HG03135 (cell line): ENCODE measurements at regions not wholly inside any gene's neighbourhood (a gene's known extent, or its start where the extent isn't known, plus 50 kb on each side); places are given as distances from the start of the nearest gene placed in this dataset.

Source experiments
- ATAC-seq: cut with Tn5 transposase; IDR thresholded peaks from one replicate; pipeline ENCODE4 v1.9.1; 2021; ENCODE audit warnings: mild to moderate bottlenecking, moderate library complexity; ENCODE audit not compliant: unreplicated experiment

DNA sequence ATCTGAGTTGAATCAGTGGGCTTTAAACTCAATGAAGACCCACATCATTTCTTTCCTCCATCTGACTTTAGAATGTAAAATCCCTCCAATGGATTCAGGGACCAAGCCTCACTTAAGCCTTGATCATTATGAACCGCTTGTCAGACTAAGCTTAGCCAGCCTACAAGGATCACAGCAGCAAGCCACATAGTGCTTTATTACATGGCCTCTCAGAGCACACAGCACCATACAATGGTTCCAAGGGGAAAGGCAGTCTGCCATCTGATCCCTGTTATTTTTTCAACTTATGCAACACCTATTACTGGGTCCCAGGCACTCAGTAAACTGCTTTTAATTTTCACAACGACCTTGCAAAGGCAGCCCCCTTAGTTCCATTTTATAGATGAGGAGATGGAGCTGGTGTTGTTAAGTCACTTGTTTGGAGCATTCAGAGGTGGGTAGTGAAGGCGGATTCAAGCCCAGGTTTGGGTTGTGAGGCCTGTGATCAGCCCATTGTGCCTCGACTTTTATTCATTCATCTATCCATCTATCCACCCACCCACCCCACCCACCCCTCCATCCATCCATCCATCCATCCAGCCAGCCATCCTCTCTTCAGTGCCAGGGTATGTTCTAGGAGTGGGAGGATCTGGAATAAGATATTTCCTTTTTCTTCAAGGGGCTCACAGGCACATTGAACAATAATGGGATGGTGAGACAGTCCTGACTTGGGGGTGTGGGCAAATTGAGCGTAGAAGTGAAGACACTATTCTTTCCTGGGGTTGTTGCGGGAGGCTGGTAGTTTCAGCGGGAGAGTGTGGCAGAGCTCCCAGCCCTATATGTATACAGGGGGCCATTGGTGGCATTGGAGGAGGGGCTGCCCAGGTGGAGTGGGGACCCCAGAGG lies 141.2 kb downstream of the MYCN start:
- ATAC-seq: no peak

DNA sequence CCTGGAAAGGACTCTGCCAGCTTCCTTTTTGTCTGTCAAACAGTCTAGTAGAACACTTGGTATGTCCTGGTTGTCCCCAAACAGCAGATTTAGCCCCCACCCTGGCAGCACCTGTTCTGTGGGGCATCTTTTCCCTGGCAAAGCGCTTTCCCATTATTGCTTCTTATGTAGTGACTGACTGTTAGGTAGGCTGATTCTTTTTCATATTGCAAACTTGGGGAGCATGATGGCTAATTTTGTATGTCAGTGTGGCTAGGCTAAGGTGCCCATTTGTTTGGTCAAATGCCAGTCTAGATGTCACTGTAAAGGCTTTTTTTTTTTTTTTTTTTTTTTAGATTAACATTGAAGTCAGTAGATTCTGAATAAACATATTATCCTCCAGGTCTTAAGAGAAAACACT lies 140.2 kb downstream of the MYCN start:
- no peak for ATAC-seq

DNA sequence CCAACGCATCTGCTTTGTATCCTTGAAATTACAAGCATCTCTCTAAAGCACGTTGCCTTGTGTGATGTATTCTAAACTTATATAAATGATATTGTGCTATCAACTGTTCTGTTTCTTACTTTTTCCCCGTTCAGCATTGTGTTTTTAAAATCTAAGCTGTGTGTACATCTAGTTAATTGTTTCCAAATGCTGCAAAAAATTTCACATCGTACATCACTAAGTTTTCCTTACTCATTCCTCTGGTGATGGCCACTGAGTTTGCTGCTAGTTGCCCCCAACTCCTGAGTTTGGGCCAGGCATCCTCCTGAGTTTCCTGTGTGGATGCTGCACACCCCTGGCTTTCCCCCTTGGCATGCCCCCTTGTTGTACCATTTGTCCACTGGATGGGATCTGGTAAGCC lies 139.7 kb downstream of the MYCN start:
- no peak for ATAC-seq

DNA sequence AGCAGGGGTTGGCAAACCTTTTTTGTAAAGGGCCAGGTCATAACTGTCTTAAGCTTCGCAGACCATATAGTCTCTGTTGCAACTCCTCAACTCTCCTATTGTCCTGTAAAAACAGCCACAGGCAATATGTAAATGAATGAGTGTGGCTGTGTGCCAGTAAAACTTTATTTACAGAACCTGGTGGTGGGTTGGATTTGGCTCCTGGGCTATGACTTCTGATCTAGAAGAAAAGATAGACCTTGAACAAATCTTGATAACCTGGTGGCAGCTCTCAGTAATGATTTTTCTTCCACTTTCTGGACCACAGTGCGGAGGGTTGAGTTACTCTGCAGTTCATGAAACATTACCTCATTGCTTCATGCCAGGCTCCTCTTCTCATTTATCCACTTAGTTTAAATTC lies 139.3 kb downstream of the MYCN start:
- no peak for ATAC-seq

DNA sequence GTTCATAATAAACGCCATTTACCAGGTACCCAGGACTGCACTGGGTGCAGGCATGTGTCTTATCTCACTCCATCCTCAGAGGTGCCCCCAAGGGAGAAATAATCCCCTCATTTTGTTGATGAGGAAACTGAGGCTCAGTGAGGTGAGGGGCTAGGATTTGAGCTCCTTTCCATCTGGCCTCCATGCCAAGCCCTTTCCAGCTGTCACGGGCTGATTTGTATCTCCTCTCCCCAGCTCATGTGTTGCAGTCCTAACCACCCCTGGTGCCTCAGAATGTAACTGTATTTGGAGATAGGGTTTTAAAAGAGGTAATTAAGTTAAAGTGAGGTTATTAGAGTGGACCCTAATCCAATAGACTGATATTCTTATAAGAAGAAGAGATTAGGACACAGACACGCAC lies 137.3 kb downstream of the MYCN start:
- no peak for ATAC-seq

DNA sequence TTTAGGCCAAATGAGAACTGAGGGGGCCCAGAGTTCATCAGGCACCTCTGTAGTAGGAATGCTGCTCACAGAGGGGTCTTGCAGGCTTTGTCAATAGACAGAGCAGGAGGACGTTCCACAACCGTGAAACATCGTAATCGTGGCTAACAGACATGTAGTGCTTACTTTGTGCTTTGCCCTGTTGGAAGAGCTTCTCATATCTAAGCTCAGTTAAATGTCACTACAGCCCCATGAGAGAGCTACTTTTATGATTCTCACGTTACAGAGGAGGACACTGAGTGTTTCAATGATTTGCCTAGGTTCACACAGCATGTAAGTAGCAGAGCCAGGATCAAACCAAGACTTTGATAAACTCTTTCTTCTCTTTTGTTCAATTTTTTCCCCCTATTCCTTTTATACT lies 136.6 kb downstream of the MYCN start:
- ATAC-seq: no peak

DNA sequence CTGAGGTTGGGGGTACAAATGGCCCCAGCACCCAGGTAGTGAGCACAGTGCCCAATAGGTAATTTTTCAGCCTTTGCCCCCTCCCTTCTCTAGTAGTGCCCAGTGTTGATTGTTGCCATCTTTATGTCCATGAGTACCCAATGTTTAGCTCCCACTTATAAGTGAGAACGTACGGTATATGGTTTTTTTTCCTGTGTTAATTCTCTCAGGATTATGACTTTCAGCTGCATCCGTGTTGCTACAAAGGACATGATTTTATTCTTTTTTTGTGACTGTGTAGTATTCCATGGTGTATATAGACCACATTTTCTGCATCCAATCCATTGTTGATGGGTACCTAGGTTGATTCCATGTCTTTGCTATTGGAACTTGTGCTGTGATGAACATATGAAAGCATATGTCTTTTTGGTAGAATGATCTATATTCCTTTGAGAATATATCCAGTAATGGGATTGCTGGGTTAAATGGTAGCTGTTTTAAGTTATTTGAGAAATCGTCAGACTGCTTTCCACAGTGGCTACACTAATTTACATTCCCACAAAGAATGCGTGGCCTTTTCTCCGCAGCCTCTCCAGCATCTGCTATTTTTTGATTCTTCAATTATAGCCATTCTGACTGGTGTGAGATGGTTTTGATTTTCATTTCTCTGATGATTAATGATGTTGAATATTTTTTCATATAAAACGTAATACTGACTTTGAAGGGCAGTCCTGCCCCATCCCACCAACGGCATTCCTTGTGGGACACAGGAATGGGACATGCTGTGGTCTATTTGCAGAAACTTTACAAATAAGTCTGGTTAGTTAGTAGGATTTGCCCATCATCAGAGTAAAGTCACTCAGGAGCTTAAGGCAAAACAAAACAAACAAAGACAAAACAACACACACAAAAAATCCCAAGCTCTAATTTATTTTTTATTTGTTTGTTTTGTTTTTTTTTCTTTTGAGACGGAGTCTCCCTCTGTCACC lies 135.0 kb downstream of the MYCN start:
- ATAC-seq: no peak

DNA sequence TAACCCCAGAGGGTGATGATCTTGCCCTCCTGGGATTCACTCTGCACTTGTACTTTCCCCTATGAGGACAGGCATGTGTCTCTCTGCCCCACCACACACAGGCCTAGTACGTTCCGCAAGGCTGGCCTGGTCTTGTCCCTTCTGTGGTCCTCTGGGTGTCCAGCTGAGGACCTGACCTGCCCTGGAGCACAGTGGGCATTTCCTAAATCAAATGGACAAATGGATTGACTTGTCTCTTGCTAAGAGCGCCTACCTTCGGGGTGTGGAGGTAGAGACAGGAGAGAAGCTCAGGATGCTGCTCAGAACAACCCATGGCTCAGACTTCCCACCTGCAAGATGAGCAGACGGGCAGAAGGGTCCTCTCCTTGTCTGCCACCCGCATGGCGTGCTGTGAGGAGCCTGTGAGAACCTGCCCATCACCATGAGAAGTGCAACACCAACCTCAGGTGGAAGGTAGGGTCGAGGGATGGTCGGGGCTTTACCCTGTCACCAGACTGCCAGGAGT lies 133.6 kb downstream of the MYCN start:
- no peak for ATAC-seq

DNA sequence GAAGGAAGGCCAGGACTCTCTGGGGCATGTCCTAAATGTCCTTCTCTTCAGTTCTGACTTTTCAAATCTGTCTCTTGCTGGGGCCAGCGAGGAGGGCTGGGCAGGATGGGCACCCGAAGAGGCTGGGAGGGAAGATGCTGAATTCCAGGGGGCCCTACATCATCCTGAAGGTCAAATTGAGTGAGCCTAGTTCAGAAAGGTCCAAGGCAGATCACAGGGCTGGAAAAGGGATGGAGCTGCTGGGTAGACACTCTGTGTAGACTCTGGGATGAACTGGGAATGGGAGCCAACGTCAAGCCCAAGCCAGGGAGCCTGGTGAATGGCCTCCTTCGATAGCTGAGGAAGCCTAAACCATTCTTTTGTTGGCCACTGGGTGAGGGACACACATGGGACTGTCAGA lies 133.1 kb downstream of the MYCN start:
- no peak for ATAC-seq

DNA sequence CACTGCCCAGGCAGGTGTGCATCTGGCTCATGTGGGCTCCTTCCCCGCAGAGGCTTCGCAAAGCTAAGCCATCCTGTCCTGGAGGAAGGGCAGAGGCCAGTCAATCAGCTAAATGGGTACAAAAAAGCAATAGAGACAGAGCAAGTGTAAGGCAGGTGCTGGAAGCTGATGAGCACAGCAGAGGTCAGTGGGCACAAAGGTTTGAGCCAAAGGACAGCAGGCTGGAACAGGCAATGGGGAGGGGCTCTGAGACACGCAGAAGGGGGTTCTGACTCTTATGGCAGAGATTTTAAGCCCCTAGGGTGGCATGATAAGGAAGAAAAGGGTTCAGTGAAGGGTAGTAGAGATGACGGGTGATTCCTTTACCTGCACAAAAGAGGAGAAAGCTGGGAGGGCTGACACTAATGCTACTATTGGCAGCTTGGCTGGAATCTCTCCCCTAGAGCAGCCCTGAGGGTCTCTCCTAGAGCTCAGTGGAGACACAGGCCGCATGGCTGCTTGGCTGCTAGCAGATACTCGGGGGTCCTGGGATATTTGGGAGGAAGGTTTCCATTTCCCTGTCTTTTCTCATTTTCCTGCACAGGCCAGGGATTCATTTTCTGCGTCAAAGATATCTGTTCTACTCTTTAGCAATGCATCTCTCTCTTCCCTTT lies 132.4 kb downstream of the MYCN start:
- ATAC-seq: no peak

DNA sequence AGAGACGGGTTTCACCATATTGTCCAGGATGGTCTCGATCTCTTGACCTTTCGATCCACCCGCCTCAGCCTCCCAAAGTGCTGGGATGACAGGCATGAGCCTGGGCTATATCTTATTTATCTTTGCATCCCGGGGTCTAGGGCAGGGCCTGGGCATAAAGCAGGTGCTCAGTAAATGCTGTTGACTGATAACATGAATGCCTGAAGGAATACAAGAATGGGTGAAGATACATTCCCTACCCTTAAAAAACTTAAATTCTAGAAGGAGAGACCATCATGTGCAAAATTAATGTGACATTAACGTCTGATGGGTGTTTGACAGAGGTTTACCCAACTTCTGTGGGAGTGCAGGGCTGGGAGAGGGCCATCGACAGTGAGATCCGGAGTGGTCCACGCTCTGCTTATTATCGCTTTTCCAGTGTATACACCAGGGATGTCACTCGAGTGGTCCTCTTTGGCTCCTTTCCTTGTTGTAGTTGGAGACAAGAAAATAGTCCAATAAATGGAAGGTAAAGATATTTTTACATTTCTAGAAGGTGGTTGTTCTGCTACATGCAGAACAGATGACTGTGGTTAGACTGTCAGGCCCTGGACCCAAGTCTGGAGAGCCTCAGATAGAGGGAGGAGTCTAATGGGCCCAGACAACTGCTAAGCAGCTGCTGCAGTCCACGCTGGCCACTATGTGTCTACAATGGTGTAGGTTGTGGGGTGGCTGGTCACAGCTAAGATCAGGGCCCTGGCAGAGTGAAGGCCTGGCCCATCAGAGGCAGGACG lies 131.7 kb downstream of the MYCN start:
- ATAC-seq: no peak

DNA sequence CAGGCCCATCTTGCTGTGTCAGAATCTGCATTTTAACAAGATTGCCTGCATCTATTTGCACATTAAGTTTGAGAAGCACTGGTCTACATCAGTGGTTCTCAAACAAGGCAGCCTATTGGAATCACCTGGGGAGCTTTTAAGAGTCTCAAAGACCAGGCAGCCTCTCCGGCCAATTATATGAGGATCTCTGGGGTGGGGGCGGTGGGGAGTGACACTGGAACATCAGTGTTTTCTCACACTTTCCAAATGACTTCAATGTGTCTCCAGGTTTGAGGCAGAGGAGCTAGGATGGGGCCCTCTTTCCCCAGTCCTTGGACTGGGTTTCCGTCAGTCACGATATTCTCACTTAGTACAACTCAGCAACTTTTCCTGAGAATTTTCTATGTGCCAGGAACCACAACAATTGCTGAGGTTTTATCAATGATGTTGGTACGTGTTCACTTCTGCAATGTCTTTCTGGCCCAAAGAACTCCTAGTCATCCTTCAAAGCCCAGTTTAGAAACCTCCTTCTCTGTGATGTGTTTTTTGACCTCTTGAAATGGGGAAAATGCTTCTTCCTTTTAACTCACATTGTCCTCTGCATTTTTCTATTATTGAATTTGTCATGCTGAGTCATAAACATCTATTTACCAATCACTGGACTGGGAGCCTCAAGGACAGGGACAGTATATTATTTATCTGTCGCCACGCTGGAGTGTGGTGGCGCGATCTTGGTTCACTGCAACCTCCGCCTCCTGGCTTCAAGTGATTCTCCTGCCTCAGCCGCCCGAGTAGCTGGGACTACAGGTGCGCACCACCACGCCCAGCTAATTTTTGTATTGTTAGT lies 130.9 kb downstream of the MYCN start:
- no peak for ATAC-seq

DNA sequence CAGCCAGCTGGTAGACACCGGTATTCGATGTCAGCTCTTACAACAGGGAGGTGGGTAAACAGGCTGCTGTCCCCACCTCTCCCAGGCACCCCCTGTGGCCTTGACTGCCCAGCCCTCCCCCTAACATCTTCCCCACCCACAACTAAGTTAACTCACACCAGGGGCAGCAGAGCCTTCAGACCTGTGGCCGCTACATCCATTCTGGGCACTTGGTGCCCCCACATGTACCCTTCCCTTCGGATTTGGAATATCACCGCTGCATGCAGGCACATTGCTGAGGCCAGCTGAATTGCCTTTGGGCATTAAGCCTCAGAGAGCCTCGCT lies 130.3 kb downstream of the MYCN start:
- ATAC-seq: no peak

DNA sequence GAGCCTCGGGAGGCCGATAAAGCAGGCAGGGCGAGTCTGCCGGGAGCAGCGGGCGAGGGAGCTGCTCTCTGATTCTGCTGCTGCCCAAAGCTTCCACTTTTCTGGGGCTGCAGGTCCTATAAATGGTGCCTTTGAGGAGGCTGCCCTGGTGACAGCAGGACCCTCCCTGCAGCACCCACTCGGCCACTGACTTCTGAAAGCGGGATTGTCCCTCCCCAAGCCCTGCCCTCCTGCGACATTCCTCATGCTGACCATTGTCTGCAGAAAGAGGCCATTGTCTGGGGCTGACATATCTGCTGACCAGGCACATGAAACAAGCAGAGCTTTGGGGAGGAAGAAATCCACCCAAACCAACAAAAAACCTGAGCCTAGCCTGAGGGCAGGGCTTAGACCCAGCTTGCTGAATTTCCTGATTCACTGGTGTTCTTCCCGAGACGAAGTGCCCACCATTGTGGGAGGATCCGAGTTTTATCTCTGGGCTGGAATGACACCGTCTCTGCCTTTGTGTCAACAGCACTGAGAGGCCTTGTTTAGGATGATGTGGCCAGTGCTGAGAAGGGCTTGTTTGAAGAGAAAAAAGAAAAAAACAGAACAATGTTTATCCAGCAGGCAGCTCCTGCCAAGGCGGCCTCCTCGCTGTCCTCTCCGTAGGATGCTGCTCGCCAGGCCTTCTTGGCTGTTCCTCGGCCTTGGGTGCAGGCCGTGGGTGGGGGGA lies 129.7 kb downstream of the MYCN start:
- ATAC-seq: no peak

DNA sequence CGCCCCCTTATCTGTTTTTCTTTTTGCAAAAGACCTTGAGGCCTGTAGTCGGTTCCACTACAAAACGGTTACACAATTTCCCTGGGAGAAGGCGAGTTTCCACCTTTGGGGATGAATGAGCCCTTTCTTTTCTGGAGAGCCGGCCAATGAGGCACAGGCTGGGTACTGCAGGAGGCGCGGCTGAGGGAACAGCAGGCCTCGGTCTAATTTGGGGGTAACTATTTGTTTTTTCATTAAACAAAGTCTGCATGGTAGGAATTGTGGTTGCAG lies 129.2 kb downstream of the MYCN start:
- no peak for ATAC-seq

DNA sequence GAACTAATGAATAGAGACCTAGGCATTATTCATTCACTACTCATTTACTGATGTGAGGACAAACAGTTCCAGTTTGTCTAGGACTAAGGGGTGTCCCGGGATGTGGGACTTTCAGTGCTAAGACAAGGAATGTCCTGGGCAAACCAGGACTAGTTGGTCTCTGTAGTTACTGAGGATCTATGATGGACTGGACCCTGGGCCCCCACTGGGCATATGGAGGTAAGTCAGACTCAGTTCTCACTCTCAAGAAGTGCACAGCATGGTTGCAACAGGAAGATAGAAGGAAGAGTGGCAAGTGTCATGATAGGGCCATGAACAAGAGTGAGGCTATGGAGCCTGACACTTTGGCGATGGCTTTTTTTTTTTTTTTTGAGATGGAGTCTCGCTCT lies 128.2 kb downstream of the MYCN start:
- no peak for ATAC-seq

DNA sequence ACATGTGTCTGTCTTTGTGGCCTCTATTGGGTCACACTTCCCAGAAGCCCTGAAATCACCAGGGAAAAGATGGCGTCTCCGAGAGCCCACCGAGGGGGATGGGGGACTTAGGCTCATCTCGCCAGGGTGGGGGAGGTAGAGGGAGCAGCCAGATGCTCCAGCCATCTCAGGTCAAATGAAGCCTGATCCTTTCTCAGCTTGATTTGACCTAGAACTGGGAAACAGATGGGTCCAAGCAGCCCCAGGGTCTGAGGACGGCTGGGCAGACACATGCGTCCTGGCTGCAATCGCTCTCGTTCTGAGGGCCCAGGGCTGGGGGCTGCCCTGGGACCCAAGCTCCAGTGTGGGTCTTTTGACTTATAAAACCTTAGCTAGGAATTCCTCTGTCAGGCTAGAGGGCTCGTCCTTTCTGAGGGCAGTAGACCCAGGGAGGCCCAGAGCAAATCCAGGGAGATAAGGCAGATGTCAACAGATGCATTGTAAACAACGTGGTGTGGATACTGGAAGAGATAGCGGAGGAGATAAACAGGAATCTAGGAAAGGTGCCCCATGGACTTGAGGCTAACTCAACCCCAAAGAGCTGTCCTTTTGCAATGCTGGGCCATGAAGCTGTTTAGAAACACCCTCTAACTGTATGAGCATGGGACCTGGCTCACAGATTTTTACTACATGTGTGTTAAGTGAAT lies 127.7 kb downstream of the MYCN start:
- ATAC-seq: no peak

DNA sequence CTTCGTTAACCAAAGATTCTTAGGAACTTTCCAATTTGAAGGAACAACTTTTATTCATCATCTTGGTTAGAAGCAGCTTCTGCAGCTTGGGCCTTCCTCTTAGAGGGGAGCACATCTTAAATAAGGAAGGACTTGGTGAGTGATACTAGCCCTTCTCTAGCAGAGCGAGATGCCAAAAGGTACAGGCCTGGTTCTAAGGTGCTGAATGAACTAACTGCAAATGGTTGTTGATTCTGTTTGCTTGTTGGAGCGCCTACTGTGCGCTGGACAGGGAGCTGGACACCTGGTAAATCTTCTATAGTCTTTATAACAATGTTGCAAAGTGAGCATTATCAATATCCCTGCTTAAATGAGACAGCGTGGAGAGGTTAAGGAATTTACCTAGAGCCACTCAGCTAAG lies 127.1 kb downstream of the MYCN start:
- no peak for ATAC-seq

DNA sequence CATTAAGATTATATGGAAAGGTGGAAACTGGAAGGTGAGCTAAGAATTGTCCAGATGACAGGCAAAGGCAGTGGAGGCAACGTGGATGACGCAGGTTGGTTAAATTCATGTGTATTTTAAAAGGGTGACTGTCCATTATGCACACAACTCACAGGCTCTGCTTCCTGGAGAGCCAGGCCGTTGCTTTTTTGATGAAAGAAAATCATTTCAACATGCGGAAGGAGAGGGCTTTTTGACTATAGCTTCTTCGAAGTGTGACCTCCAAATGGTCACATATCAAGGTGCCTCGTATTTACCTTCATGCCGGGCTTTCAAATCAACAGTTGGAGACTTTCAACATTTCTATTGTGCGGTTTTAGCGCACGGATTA lies 126.7 kb downstream of the MYCN start:
- no peak for ATAC-seq
